OCI-LY7 (cell line): ENCODE measurements at regions not wholly inside any gene's neighbourhood (a gene's known extent, or its start where the extent isn't known, plus 50 kb on each side); places are given as distances from the start of the nearest gene placed in this dataset.

Experiments used
- CTCF ChIP-seq: fragments of 200-600 bp; sonication (generic); conservative IDR thresholded peaks from 2 replicates; pipeline ENCODE4 v1.5.1; 2014; ENCODE audit warnings: mild to moderate bottlenecking, antibody characterized with exemption, low read length, moderate library complexity, mixed read lengths
- EZH2phosphoT487 ChIP-seq: fragments of 200-600 bp; sonication (generic); IDR thresholded peaks from 2 replicates; pipeline ENCODE4 v1.6.1; 2018; ENCODE audit warnings: low read depth, borderline replicate concordance, mild to moderate bottlenecking, mixed run types, antibody characterized with exemption, low read length, moderate library complexity, mixed read lengths

- TF ChIP-seq CTCF: no peak
- no peak for TF ChIP-seq EZH2phosphoT487
Measured at GRCh38 chr9:82369251-82369945, 380.8 kb downstream of the SPATA31D1 start.
